ENCODE measurements at regions not wholly inside any gene's neighbourhood (a gene's known extent, or its start where the extent isn't known, plus 50 kb on each side); places are given as distances from the start of the nearest gene placed in this dataset.
"Not testable (repeated sequence)": the region's sequence is repeated elsewhere in the genome, so short reads cannot be mapped to it uniquely, and the experiment has no call there.

GRCh38 chr11:129650044-129650443 lies 165.6 kb upstream of the TMEM45B start:
- not testable (repeated sequence) for TF ChIP-seq CTCF (IDR thresholded peaks at IDR 0.05; ENCODE audit: insufficient read depth, low read length, poor library complexity, severe bottlenecking); EZH2phosphoT487 (conservative IDR thresholded peaks at IDR 0.05; ENCODE audit: low read length)

Data from SU-DHL-6 (cell line).